PC-3 (cell line): ENCODE measurements at regions not wholly inside any gene's neighbourhood (a gene's known extent, or its start where the extent isn't known, plus 50 kb on each side); places are given as distances from the start of the nearest gene placed in this dataset.

ENCODE experiments used
- ATAC-seq: fragments of 200-7000 bp; cut with Tn5 transposase; 2 replicates; pipeline ENCODE4 v1.9.1; 2020; ENCODE audit warnings: mild to moderate bottlenecking, moderate library complexity
- BruUV-seq: library from RNA; stranded (reverse); fragments of 400-500 nt; replicated peaks from 2 replicates; lab custom pipeline; 2021; lab: Mats Ljungman, UMichigan
- CTCF ChIA-PET: fragments of 300-600 bp; sonication (Branson Sonifier 250); formaldehyde crosslinking; loops from one replicate; lab custom pipeline; 2022; ENCODE audit warnings: antibody characterized with exemption; lab: Charles Lee
- POLR2A ChIA-PET: fragments of 300-600 bp; sonication (Branson Sonifier 250); formaldehyde crosslinking; loops from one replicate; lab custom pipeline; 2022; ENCODE audit warnings: antibody characterized with exemption; ENCODE audit not compliant: unreplicated experiment; lab: Charles Lee
- DNase-seq: peaks from one replicate; pipeline ENCODE4 v3.0.0-alpha.2; 2015
- H2AFZ ChIP-seq: fragments of 300-600 bp; sonication (generic); 2 replicates; pipeline ENCODE4 v1.6.0; 2016; ENCODE audit warnings: antibody characterized with exemption, low read length
- H3F3A ChIP-seq: fragments of 300-600 bp; sonication (generic); one replicate; pipeline ENCODE4 v1.6.0; 2017; ENCODE audit warnings: antibody characterized with exemption, low read length, control low read depth, mild to moderate bottlenecking; ENCODE audit not compliant: unreplicated experiment
- H3K27ac ChIP-seq: fragments of 300-600 bp; sonication (generic); 2 replicates; pipeline ENCODE4 v1.5.1; 2016; ENCODE audit warnings: mild to moderate bottlenecking, low read length
- H3K27me3 ChIP-seq: fragments of 300-600 bp; sonication (generic); 2 replicates; pipeline ENCODE4 v1.6.1; 2016; ENCODE audit warnings: low read length, mixed read lengths
- H3K36me3 ChIP-seq: fragments of 300-600 bp; sonication (generic); 2 replicates; pipeline ENCODE4 v1.6.1; 2016; ENCODE audit warnings: low read depth, mixed run types, low read length, mixed read lengths
- H3K4me1 ChIP-seq: fragments of 300-600 bp; sonication (generic); 2 replicates; pipeline ENCODE4 v1.5.1; 2016; ENCODE audit warnings: low read length; ENCODE audit not compliant: insufficient read depth
- H3K4me2 ChIP-seq: fragments of 300-600 bp; sonication (generic); 2 replicates; pipeline ENCODE4 v1.6.0; 2016; ENCODE audit warnings: low read length
- H3K4me3 ChIP-seq: fragments of 300-600 bp; sonication (generic); 2 replicates; pipeline ENCODE4 v1.5.1; 2016; ENCODE audit warnings: mild to moderate bottlenecking, low read length, mixed read lengths
- H3K79me2 ChIP-seq: fragments of 300-600 bp; sonication (generic); 2 replicates; pipeline ENCODE4 v1.6.1; 2017; ENCODE audit warnings: low read length, mixed read lengths
- H3K9ac ChIP-seq: fragments of 300-600 bp; sonication (generic); 2 replicates; pipeline ENCODE4 v1.6.0; 2016; ENCODE audit warnings: mild to moderate bottlenecking, low read length
- H3K9me2 ChIP-seq: fragments of 300-600 bp; sonication (generic); replicated peaks from 2 replicates; pipeline ENCODE4 v1.6.1; 2016; ENCODE audit warnings: mixed run types, low read length, mixed read lengths
- H3K9me3 ChIP-seq: fragments of 300-600 bp; sonication (generic); 2 replicates; pipeline ENCODE4 v1.6.1; 2016; ENCODE audit warnings: low read length, mixed read lengths
- H4K20me1 ChIP-seq: fragments of 300-600 bp; sonication (generic); 2 replicates; pipeline ENCODE4 v1.6.1; 2016; ENCODE audit warnings: low read length, mixed read lengths
- EZH2 ChIP-seq: fragments of 300-600 bp; sonication (generic); IDR thresholded peaks from one replicate; pipeline ENCODE4 v1.6.1; 2017; ENCODE audit warnings: antibody characterized with exemption, mild to moderate bottlenecking, low read length; ENCODE audit not compliant: unreplicated experiment
- EZH2phosphoT487 ChIP-seq: fragments of 300-600 bp; sonication (generic); IDR thresholded peaks from 2 replicates; pipeline ENCODE4 v1.6.1; 2018; ENCODE audit warnings: mild to moderate bottlenecking, antibody characterized with exemption, low read length, borderline replicate concordance
- intact Hi-C: fragments of 100-400 bp; cut with micrococcal nuclease; formaldehyde crosslinking; loops from 2 replicates; pipeline ENCODE4 v1.9.0; 2023
- TF ChIP-seq, protein P1 (sequence below): fragments of 300-600 bp; sonication (generic); conservative IDR thresholded peaks from 2 replicates; pipeline ENCODE4 v1.5.1; 2017; ENCODE audit warnings: antibody characterized with exemption, low read depth, mild to moderate bottlenecking, low read length

DNA sequence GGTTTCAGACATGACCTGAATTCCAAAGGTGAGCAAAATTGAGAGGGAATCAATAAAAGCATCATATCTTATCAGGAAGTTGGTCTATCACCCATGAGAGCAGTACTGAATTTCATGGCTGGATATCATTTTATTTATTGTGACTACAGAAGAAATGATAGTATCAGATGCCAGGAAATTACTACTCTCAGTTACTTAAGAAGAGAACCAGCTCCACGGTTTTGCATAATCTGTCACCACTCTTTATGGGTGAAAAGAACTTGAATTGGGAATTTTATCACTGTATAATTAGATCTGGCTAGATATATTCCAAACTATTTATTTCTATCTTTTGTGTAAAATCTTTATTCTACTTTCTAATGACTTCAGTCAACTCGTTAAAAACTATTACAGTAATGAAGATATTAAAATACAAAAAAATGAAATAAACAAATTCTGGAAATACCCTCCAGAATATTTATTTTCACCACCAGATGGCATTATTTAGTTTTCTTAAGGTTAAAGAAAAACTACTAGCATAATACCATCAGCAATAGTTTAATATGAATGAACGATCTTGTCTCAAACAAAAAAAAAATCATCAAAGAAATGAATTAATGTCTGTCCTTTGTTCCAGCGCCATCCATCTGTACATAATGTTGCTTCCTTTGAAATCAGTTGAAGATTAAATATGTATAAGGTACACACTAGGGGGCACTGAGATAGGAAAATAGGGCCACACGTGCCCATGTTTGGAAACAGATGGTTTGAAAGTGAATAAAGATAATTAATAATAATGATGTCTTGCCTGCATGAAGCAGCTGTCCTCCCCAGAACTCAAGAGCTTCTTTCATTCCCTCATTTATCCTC is 84.7 kb upstream of the SLCO6A1 start:
- POLR2A ChIA-PET = no interaction called here
- Histone ChIP-seq H3K4me1 (peaks cover 6% of the 10 kb centered on the region; the same call in 1 of the 2 replicates), H4K20me1 (no peaks in the 10 kb centered on the region), H3K4me2 (peak overlapping the region; percentile 57), H3F3A (no peaks in the 10 kb centered on the region), H3K27me3 (no peaks in the 10 kb centered on the region), H3K4me3 (peak overlapping the region; percentile 14; the same call in 1 of the 2 replicates), H3K9me3 (no peaks in the 10 kb centered on the region), H3K79me2 (no peaks in the 10 kb centered on the region), H3K36me3 (no peaks in the 10 kb centered on the region), H3K27ac (no peak overlapping the region), H3K9me2 (no peaks in the 10 kb centered on the region), H3K9ac (no peak overlapping the region), H2AFZ (peak overlapping the region; percentile 44)
- TF ChIP-seq EZH2 = no peak
- TF ChIP-seq, protein P1, sequence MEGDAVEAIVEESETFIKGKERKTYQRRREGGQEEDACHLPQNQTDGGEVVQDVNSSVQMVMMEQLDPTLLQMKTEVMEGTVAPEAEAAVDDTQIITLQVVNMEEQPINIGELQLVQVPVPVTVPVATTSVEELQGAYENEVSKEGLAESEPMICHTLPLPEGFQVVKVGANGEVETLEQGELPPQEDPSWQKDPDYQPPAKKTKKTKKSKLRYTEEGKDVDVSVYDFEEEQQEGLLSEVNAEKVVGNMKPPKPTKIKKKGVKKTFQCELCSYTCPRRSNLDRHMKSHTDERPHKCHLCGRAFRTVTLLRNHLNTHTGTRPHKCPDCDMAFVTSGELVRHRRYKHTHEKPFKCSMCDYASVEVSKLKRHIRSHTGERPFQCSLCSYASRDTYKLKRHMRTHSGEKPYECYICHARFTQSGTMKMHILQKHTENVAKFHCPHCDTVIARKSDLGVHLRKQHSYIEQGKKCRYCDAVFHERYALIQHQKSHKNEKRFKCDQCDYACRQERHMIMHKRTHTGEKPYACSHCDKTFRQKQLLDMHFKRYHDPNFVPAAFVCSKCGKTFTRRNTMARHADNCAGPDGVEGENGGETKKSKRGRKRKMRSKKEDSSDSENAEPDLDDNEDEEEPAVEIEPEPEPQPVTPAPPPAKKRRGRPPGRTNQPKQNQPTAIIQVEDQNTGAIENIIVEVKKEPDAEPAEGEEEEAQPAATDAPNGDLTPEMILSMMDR = peak; percentile 98
- DNase-seq = peak; percentile 74
- CTCF ChIA-PET = no interaction called here
- intact Hi-C loops = loop anchor here (1.0 to 5.0 kb wide), 7 partner anchors 44 to 554 kb away; no protein-coding TSS in a partner anchor
- no TSS peak for BruUV-seq
- peak; percentile 58 for ATAC-seq

DNA sequence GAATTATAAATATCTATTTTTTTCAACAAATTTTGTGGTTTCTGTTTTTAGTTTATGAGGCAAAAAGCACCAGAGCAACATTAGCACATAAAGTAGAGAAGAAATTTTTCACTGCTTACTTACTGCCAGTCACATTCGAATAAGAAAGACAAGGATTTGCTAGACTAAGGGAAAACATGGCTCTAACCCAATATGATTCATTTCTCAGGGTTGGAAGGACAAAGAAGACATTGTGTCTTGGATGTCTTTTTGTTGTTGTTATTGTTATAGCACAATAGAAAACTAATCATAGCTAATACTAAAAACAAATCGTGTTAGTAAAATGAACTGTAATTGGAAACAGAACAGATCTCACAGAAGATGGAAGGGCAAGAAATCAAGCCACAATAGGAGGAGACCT is 90.9 kb upstream of the SLCO6A1 start:
- Histone ChIP-seq H2AFZ (no peak overlapping the region), H3K27ac (no peak overlapping the region), H3K4me3 (no peak overlapping the region), H4K20me1 (no peaks in the 10 kb centered on the region), H3K4me2 (no peak overlapping the region), H3F3A (no peaks in the 10 kb centered on the region), H3K9me2 (no peaks in the 10 kb centered on the region), H3K9ac (no peak overlapping the region), H3K9me3 (no peaks in the 10 kb centered on the region), H3K36me3 (no peaks in the 10 kb centered on the region), H3K79me2 (no peaks in the 10 kb centered on the region), H3K27me3 (no peaks in the 10 kb centered on the region), H3K4me1 (no peaks in the 10 kb centered on the region)
- POLR2A ChIA-PET = no interaction called here
- no TSS peak for BruUV-seq
- CTCF ChIA-PET = no interaction called here
- no peak for TF ChIP-seq EZH2phosphoT487
- TF ChIP-seq EZH2 = no peak
- TF ChIP-seq, protein P1 = no peak
- intact Hi-C loops = no loop called here
- DNase-seq (peak; percentile 33), ATAC-seq (peak; percentile 33)

DNA sequence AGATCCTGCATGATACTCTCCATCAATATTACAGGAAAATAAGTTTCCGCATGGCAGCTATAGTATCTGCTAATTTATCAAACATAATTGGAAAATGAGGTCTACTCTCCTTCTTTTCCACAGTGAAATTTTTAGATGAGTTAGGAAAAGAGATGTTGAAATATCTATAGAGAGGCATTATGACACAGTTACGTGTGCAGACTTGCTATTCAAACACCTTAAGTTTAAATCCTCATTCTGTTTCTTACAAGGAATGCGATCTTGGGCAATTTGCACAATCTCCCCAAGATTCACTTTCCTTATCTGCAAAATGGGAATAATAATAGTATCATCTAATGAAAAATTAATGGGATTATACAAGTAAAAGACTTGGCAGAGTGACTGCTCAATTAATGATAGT is 91.7 kb upstream of the SLCO6A1 start:
- H2AFZ ChIP-seq = no peak overlapping the region
- no peaks in the 10 kb centered on the region for H3K4me1 ChIP-seq
- POLR2A ChIA-PET = no interaction called here
- no peak for DNase-seq
- intact Hi-C loops = no loop called here
- H3K36me3 ChIP-seq = no peaks in the 10 kb centered on the region
- no peaks in the 10 kb centered on the region for H3K9me2 ChIP-seq
- no peaks in the 10 kb centered on the region for H3F3A ChIP-seq
- TF ChIP-seq, protein P1 = no peak
- TF ChIP-seq EZH2 = no peak
- TF ChIP-seq EZH2phosphoT487 = no peak
- no peaks in the 10 kb centered on the region for H4K20me1 ChIP-seq
- H3K9me3 ChIP-seq = no peaks in the 10 kb centered on the region
- H3K4me3 ChIP-seq = no peak overlapping the region
- no peak for ATAC-seq
- H3K27ac ChIP-seq = no peak overlapping the region
- BruUV-seq = no TSS peak
- H3K79me2 ChIP-seq = no peaks in the 10 kb centered on the region
- CTCF ChIA-PET = no interaction called here
- H3K4me2 ChIP-seq = no peak overlapping the region
- no peaks in the 10 kb centered on the region for H3K27me3 ChIP-seq
- H3K9ac ChIP-seq = no peak overlapping the region
